CD4-positive, alpha-beta T cell treated with Interleukin-6 at 100 ng/mL for 8 hours (primary cell): ENCODE measurements at regions not wholly inside any gene's neighbourhood (a gene's known extent, or its start where the extent isn't known, plus 50 kb on each side); places are given as distances from the start of the nearest gene placed in this dataset.

Source experiments
- DNase-seq: peaks from one replicate; pipeline ENCODE4 v3.0.0-alpha.2; 2020; ENCODE audit warnings: mixed read lengths, low spot score

DNA sequence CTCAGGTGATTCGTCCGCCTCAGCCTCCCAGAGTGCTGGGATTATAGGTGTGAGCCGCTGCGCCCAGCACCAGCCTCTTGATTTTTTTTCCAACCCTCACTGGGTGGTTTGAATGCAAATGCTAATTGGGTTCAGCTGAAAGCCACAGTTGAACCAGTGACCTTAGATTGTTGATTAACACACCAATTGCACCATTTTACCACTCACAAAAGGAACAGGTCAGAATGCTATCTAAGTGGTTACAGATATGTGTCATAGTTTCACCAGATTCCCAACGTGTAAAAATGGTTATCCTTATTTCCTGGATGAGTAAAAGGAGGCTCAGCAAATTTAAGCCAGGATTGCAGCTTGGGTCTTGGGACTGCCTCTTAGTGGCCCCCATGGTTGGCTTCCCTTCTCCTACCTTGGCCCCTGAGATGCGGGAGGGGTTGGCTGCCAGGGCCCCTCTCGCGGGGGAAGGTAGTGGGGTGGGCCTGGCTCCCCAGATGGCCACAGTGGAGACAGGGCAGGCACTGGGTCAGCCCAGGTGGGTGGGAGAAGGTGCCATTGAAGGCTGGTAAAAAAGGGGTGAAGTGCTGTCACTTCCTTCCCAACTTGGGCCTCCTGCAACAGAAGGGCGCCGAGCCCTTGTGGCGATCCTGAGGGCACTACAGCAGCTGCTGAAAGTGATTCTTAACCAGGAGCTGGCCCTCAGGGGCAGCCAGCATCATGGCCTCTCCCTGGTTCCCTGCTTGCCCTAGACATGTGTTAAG is 164.9 kb upstream of the HAAO start:
- DNase-seq: no peak

DNA sequence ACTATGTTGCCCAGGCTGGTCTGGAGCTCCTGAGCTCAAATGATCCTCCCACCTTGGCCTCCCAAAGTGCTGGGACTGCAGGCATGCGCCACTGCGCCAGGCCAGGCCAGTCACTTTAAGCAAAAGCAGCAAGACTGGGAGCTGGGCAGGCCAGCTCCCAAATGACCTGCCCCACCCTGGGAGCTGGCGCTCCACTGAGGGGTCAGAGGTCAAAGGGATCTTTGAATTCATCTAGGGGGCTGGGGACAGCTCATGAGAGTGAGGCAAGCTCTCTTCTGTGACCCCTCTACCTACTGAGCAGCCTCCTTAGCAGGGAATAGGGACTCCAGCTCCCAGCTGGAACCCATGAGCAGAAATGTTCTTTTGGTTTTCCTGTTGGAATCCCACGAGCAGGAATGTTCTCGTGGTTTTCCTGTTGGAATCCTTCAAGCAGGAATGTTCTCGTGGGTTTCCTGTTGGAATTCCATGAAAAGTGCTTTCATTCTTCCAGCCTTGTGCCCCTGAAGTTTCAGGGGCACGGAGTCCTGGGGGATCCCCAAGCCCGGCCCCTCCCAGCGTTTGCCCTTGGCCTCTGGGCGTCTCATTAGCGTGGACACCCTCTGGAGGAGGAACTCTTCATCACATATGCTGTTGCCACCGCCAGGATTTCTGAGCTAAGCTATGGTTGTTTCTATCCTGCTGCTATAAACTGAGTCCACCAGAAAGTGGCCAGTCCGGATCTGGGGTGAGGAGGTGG is 162.0 kb upstream of the HAAO start:
- no peak for DNase-seq

DNA sequence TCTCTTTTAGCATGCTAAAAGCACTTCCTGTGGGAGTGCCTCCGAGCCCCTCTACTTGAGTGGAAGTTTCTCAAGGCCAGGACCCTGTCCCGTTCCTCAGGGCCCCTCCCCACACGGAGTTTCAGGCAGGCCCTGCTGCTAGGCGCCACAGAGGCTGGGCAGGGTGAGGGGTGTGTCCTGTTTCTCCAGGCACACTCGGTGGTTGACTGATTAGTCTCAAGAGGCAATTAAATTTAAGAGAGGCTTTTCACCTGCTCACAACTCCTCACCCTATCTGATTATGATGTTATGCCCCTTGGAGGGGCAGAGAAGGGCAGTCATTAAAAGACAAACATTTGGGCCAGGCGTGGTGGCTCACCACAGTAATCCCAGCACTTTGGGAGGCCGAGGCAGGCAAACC is 160.8 kb upstream of the HAAO start:
- DNase-seq: no peak

DNA sequence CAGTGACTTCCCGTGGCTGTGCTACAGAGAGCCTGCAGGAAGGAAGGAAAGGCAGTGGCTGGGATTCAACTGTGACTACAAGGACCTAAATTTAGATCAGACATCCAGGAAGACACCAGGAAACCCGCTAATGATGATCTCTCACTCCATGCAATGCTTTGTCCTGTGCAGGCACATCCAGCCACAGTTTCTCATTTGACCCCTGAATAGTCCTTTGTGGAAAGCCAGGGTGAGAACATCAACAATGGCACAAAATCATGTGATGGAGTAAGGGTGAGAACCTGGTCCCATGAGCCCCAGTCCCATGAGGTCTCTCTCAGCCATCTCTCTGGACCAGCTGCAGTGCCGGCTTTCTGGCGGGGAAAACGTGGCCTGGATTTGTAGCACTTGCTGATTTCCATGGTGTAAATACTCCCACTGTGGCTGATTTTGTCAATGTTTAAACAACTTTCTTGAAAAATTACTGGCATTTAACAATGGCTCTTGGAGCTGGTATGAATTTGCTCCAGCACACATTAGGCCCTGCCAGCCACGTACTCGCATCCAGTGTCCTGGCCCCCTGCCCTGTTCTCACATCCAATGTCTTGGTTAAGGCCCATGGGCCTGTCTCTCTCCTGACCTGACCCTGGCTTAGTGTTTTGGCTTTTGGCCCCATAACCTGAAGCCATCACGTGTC is 159.0 kb upstream of the HAAO start:
- DNase-seq: no peak

DNA sequence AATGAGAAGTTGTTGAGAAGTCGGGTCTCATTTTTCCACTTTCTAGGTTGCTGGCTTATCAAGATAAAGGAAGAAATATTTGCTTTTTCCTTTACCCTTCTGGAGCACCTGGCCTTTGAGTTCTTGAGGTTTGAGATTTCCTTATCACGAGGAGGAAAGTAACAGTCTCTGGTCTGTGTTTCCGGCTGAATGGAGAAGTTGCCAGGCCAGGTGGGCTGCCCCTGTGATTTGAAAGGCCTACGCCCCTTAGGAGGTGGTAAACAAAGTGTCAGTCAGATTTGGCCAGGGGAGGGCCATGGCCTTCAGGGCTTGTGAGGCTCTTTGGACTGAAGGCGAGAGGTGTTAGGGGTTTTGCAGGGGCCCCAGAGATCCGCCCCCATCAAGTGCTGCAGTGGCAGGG is 156.7 kb upstream of the HAAO start:
- DNase-seq: no peak

DNA sequence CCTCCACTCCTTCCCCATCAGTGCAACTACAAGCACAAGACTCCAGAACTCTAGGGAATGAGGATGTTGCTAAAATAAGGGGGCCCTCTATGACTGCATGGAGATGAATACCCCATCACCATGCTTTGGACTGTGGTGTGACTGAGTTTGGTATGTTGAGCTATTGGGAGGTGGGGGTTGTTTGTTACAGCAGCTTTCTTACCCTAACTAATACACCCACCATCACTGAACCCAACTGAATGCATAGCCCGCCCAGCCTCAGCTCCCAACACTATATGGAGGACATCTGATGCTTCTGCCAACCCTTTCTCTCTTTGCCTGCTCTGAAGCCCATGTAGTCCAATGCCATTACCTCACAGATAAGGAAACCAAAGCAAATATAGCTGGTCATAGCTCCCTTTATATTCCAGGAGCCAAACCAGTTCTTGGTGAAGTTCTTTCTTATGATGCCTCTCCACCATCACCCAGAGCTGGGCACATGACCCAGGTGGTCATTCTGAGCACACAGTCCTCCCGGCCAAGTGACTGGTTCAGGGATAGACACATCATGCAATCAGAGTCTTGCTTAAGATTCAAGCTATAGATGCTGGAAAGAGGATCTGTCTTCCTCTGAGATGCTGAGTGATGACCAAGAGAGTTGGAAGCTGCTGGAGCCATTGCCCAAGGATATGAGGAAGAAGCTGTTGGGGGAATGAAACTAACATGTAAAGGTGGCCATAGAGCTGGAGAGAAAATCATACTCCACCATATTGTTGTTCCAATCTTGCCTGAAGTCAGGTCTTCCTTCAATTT is 155.6 kb upstream of the HAAO start:
- no peak for DNase-seq

DNA sequence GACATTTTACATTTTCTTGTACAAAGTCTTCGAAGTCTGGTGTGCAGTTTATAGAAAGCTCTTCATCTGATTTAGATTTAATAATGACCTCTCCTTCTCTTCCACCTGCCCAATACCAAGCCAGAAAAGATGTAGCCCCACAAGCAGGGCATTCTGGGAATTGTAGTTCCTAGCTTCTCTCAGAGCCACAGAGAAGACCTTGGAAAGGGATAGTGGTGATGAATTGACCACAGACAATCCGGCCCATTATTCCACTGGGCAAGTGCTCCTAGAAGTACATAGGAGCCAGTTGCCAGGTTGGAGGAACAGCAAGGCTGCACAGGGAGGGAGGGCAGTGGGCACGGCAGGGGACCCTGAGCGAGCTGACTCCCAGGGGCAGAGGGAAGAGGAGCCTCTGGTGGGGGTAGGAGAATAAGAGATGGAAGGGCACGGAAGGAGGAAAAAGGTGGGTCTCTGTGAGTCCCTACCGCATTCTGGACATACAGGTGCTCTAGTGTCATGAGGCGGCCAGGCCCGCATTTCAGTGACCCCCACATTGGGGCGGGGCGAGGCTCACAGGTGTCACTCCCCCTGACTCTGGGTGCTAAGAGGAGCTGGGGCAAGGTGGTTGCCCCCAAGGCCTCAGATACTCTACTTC is 152.5 kb upstream of the HAAO start:
- DNase-seq: no peak

DNA sequence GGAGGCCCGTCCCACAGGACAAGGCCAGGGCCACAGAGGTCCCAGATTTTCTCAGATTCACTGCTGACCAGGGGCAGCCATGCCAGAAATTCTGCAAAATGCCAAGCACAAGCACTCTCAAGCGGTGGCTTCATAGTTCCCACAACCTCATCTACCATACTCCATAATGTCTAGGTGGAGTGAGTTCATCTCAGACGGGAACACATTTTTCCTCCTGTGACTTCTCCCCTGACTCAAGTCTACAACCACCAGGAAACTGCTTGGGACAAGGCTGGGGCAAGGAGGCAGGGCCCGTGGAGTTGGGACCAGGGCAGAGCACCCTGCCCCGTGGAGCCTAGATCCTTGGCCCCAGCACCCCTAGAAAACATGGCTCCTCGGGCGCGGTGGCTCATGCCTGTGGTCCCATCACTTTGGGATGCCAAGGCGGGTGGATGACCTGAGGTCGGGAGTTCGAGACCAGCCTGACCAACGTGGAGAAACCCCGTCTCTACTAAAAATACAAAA is 150.7 kb upstream of the HAAO start:
- DNase-seq: no peak

DNA sequence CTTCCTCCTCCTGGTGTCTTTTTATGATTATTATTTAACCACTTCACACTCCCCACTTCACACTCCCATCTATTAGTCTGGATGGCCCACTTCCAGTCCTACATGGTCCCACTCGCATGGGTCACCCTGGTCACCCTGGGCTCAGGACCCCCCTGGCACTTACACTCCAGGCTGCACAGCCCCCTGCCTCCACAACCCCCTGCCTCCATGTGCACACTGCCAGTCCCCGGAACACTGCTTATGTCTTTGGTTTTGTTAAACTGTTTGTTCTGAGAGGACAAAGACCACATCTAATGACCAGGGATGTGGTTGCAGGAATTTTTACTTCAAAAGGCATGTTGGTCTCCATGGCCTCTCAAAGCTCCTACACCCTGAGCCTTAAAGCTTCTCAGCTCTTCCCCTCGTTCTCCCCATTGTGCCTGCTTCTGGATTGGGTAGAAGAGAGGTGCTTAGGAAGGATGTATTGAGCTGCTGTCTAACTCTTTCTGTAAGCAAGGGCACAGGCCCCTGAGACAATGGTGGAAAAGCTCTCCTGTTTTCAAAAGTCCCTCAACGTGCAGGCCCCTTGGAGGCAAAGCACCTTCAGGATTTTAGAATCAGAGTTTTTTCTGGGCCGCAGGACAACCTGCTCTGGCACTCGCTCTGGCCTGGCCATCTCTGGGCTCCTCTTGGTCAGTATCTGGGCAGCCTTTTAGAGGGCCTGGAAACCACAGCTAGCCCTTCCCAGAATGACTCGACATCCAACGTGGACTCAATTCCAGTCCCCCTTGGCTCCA is 150.0 kb upstream of the HAAO start:
- no peak for DNase-seq

DNA sequence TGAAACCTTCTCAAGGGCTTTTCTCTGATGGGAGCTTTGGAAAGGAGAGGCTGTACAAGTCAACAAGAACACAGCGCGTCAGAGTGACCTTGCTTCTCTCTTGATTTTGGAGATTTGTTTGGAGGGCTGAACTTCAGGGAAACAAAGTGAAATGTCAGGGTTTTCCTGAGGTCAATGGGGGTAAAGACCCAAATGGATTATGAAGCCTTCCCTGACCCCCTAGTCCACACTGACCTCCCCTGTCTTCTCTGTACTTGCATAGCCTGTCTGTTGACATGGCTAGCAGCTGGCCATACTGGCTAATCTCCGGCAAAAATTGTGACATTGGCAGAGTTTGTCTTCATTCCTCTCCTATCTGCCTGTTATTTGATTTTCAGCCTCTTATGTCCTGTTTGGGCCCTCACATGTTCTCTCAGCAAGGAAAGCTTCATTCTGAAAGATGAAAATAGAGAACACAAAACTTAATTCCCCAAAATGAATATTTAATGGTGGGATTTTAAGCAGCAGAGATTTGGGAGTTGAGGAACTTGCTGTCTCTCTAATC is 149.3 kb upstream of the HAAO start:
- no peak for DNase-seq

DNA sequence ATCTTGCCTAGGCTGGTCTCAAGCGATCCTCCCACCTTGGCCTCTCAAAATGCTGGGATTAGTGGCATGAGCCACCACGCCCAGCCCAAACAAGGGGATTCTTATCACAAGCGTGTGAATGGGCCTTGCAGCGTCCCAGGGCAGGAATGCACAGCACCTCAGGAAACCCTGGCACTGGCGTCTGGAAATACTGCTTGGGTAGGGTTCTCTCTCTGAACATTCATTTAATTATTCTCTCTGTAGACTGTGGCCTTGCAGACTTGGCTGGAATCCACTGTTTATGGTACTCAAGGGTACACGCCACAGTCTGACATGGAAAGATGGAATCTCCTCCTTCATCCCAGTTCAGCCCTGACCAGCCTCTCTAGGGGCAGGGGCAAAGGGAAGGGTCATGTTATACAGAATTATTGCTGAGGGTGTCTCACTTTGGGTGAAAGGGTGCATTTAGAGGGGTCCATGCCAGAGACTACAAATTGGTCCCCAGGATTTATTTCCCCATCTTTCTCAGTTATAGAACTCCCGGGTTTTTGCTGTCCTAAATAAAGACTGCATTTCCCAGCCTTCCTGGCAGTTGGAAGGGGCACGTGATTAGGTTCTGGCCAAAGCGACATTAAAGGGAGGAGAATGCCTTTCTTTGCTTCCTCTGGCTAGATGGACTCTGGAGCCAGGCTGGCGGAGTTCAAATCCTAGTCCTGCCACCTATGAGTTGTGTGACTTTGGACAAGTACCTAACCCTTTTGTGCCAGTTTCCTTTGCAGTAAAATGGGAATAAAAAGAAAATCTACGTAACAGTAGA is 147.2 kb upstream of the HAAO start:
- DNase-seq: no peak

DNA sequence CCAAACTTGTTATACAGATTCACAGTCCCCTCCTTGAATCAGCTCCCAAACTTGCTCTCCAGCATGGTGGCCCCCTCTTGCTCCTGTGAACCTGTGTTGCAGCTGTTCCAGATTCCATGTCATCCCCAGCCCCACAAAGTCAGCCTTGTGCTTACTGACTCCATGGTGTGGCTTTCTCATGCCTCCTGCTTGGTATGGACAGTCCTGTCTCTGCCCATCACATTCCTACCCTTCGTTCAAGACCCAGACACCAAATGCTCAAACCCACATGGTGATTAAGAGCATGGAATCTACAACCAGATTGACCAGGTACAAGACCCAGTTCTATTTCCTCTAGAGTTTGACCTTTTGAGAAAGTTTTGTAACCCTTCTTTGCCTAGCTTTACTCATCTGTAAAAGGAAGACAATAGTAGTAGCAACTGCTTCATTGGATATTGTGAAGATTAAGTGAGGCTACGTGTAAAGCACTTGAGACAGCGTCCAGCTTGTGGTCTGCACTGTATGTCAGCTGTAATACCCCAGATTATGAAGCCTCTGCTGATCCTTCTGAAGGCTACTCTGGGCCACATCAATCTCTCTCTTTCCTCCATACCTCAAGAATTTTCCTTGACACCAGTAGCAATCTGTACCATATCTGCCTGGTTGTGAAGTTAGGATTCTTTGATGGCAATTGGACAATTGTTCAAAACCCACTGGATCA is 146.4 kb upstream of the HAAO start:
- DNase-seq: no peak

DNA sequence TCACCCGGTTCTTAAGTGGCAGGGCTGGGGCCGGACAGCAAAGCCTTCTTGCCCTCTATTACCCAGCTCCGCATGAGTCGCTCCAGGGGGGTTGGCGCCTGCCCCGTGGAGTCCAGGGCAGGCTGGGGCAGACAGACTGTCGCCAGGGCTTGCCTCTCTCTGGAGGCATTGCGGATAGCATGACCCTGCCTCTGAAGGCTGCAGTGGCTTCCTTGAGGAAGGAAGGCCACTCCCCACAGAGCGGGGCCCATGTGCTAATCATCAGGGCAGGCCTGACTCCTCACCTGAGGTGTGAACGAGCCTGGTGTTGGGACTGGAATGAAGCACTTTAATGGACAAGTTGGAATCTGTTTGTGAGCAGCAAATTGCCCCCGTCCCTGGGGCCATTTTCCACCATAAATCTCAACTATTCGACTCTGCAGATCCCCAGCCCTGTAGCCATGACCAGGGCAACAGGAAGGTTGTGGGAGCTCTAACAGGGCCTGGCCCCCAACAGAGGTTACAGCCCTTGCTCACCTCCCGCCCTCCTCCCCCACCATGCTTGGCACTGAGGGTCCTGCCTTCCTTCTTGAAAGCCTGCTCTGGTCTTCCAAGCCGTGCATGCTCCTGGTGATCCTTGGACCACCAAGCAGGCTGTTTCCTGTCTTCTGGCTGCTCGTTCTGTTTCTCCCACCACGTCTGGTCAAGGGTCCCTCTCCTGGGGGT is 144.9 kb upstream of the HAAO start:
- no peak for DNase-seq

DNA sequence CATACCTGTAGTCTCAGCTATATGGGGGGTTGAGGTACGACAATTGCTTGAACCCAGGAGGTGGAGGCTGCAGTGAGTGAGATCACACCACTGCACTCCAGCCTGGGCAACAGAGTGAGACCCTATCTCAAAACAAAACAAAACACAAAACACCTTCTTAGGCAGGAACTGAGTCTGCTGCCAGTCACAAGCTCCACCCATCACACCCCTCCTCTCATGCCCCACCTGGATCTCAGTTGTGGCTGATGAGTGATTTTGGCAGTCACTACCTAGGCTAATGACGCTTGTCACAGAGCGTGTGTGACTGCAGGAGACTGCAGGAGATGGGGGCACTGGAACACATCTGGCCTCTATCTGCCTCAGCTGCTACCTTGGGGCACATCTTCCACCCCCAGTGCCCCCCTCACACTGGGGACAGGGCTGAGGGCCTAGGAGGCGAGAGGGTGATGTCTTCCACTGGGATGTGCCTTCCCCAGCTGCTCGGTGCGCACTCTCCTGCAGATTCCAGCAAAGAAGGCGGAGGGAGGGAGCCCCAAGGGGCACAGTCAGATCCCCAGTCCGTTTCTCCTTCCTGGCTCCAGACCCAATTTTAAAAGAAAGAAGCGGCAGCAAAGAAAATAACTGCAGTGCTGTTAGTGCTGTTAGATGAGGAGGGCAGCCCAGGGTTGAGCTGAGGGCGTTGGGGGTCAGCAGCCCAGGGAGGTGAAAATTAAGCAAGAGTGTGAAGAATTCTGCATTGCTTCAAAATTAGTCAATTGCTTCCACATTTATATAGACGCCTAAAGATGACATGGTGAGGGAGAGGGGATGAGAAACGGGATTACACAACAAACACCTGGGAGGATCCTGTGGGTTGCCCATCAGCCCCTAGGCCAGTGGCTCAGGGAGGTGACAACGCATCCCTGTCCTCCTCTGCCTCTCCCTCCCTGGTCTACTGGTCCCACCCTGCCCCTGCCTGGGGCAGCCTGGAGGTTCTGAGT is 143.6 kb upstream of the HAAO start:
- DNase-seq: no peak

DNA sequence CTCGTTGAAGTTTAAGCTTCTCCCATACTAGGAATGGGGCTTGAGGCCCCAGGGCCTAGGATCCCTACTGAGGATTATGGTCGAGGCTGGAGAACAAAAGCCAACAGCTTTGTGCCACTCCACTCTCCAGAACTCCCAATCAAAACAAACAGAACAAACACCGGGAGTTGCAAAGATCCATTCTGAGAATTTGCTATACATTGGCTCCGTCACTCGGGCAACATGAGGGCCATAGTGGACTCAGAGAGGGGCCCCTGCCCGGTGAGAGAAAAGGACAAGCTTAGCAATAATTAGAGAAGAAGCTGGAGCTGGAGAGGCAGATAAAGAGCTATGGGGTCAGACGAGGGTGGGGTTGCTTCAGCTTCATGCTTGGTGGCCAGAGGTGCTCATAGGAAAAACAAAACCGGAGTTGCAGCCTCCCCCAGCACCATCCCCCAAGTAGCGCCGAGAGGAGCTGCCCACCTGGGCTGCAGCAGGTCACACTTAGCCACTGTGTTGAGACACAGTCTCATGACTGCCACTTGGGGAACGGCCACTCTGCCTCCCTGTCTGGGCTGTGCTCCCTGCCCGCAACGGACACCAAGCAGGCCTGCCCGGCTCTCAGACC is 142.3 kb upstream of the HAAO start:
- DNase-seq: no peak

DNA sequence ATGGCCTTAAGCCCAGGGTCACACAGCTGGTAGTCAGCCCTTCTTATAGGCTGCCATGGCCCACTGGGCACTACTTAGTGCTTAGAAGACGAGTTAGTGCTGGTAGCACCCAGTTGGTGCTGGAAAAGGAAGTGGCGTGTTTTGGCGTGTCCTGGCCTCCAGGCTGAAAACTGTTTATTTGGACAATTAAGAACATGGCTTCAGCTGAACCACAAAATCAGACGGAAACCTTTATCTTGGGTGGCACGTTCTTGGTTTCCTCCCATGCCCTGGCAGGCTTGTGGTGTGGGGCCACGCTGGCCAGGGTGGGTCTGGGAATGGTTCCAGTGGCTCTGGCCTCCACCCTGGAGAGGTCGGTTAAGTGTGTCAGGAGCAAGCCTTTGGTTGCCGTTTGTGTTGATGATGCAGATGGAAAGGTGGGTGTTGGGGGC is 141.5 kb upstream of the HAAO start:
- DNase-seq: no peak
